NCI-H2196 (cell line): ENCODE measurements at regions not wholly inside any gene's neighbourhood (a gene's known extent, or its start where the extent isn't known, plus 50 kb on each side); places are given as distances from the start of the nearest gene placed in this dataset.
"Not testable (repeated sequence)": the region's sequence is repeated elsewhere in the genome, so short reads cannot be mapped to it uniquely, and the experiment has no call there.

Experiments
- DNase-seq: peaks from one replicate; lab custom pipeline; 2025; ENCODE audit not compliant: unreplicated experiment; lab: John Stamatoyannopoulos, UW

- not testable (repeated sequence) for DNase-seq
Measured at GRCh38 chr3:130151555-130151954, 69.9 kb downstream of the ALG1L2 start.

- DNase-seq: not testable (repeated sequence)
Measured at GRCh38 chr3:130153247-130153646, 71.6 kb downstream of the ALG1L2 start.

- DNase-seq: not testable (repeated sequence)
Measured at GRCh38 chr3:130155464-130155863, 73.8 kb downstream of the ALG1L2 start.

GRCh38 chr3:130166856-130167255, 85.2 kb downstream of the ALG1L2 start:
- DNase-seq: not testable (repeated sequence)

- not testable (repeated sequence) for DNase-seq
Measured at GRCh38 chr3:130175195-130175594, 93.6 kb downstream of the ALG1L2 start.

GRCh38 chr3:130176476-130177256, 95.0 kb downstream of the ALG1L2 start:
- not testable (repeated sequence) for DNase-seq

GRCh38 chr3:130178835-130179234, 97.2 kb downstream of the ALG1L2 start:
- not testable (repeated sequence) for DNase-seq

GRCh38 chr3:130179353-130179970, 97.8 kb downstream of the ALG1L2 start:
- DNase-seq: not testable (repeated sequence)

GRCh38 chr3:130182475-130182874, 100.8 kb downstream of the ALG1L2 start:
- not testable (repeated sequence) for DNase-seq

- not testable (repeated sequence) for DNase-seq
Measured at GRCh38 chr3:130183689-130184088, 102.1 kb downstream of the ALG1L2 start.

- not testable (repeated sequence) for DNase-seq
Measured at GRCh38 chr3:130184152-130185024, 102.8 kb downstream of the ALG1L2 start.

- not testable (repeated sequence) for DNase-seq
Measured at GRCh38 chr3:130201272-130201671, 119.6 kb downstream of the ALG1L2 start.

- not testable (repeated sequence) for DNase-seq
Measured at GRCh38 chr3:130203633-130204032, 122.0 kb downstream of the ALG1L2 start.

GRCh38 chr3:130227540-130227939, 117.9 kb upstream of the COL6A5 start:
- DNase-seq: no peak

GRCh38 chr3:130242850-130243569, 102.5 kb upstream of the COL6A5 start:
- DNase-seq: no peak

- DNase-seq: no peak
Measured at GRCh38 chr3:130243808-130244207, 101.7 kb upstream of the COL6A5 start.

- no peak for DNase-seq
Measured at GRCh38 chr3:130250982-130251381, 94.5 kb upstream of the COL6A5 start.

GRCh38 chr3:130255442-130255841, 90.0 kb upstream of the COL6A5 start:
- no peak for DNase-seq

GRCh38 chr3:130256821-130257340, 88.6 kb upstream of the COL6A5 start:
- no peak for DNase-seq

GRCh38 chr3:130258532-130258952, 86.9 kb upstream of the COL6A5 start:
- DNase-seq: no peak
